Ascending aorta (tissue), 2 donors: ENCODE measurements at regions not wholly inside any gene's neighbourhood (a gene's known extent, or its start where the extent isn't known, plus 50 kb on each side); places are given as distances from the start of the nearest gene placed in this dataset.
"Not testable (repeated sequence)": the region's sequence is repeated elsewhere in the genome, so short reads cannot be mapped to it uniquely, and the experiment has no call there.

Source experiments
- DNase-seq, 2 donors: peaks; one replicate each; pipeline ENCODE4 v3.0.0-alpha.2; 2019; ENCODE audit warnings: low spot score in 2 of 2
- H3K27ac ChIP-seq, 2 donors: fragments of 200-600 bp; sonication (generic); one replicate each; pipeline ENCODE4 v1.5.1; 2016 to 2017; ENCODE audit warnings: mild to moderate bottlenecking in 1 of 2
- H3K27me3 ChIP-seq: fragments of 200-600 bp; sonication (generic); one replicate; pipeline ENCODE4 v1.5.1; 2017
- H3K36me3 ChIP-seq, 2 donors: fragments of 200-600 bp; sonication (generic); one replicate each; pipeline ENCODE4 v1.5.1; 2016
- H3K4me1 ChIP-seq, 2 donors: fragments of 200-600 bp; sonication (generic); one replicate each; pipeline ENCODE4 v1.5.1; 2016 to 2017; ENCODE audit warnings: mild to moderate bottlenecking in 1 of 2
- H3K4me3 ChIP-seq, 2 donors: fragments of 200-600 bp; sonication (generic); one replicate each; pipeline ENCODE4 v1.5.1; 2016 to 2017; ENCODE audit warnings: mild to moderate bottlenecking in 1 of 2
- H3K9me3 ChIP-seq, 2 donors: fragments of 200-600 bp; sonication (generic); one replicate each; pipeline ENCODE4 v1.5.1; 2016
- CTCF ChIP-seq, 3 experiments: fragments of 200-600 bp in 2 of 3; fragments of 450-650 bp in 1 of 3; sonication (generic) in 2 of 3; IDR thresholded peaks; one replicate each; pipeline ENCODE4 v1.5.1; 2016 to 2019; ENCODE audit warnings: antibody characterized with exemption in 3 of 3, mild to moderate bottlenecking in 1 of 3, moderate library complexity in 1 of 3
- intact Hi-C: fragments of 100-400 bp; cut with DNase I; formaldehyde crosslinking; loops from one replicate; pipeline ENCODE4 v1.15.1; 2023

GRCh38 chr17:83010206-83011200, 68.9 kb upstream of the METRNL start:
- Histone ChIP-seq H3K27me3 (no peaks in the 10 kb centered on the region), H3K27ac (no peak overlapping the region), H3K4me3 (no peak overlapping the region), H3K4me1 (no peaks in the 10 kb centered on the region), H3K36me3 (peaks cover 0 to 4% of the 10 kb centered on the region in 2 donors), H3K9me3 (no peaks in the 10 kb centered on the region)
- no peak for TF ChIP-seq CTCF (IDR thresholded peaks at IDR 0.05)
- DNase-seq, result no peak
- intact Hi-C loops, result loop anchor here (10.0 kb wide), 1 partner anchor 216 kb away; no protein-coding TSS in a partner anchor

GRCh38 chr17:83011676-83012075, 67.7 kb upstream of the METRNL start:
- H3K4me3 ChIP-seq, H3K4me1 ChIP-seq, DNase-seq, H3K27me3 ChIP-seq, H3K9me3 ChIP-seq, H3K36me3 ChIP-seq, H3K27ac ChIP-seq: not testable (repeated sequence)
- intact Hi-C loops, result loop anchor here (10.0 kb wide), 1 partner anchor 217 kb away; no protein-coding TSS in a partner anchor

- intact Hi-C loops, result loop anchor here (10.0 kb wide), 1 partner anchor 217 kb away; no protein-coding TSS in a partner anchor
- no peak for DNase-seq
Measured at GRCh38 chr17:83012200-83012785, 67.1 kb upstream of the METRNL start.

DNA sequence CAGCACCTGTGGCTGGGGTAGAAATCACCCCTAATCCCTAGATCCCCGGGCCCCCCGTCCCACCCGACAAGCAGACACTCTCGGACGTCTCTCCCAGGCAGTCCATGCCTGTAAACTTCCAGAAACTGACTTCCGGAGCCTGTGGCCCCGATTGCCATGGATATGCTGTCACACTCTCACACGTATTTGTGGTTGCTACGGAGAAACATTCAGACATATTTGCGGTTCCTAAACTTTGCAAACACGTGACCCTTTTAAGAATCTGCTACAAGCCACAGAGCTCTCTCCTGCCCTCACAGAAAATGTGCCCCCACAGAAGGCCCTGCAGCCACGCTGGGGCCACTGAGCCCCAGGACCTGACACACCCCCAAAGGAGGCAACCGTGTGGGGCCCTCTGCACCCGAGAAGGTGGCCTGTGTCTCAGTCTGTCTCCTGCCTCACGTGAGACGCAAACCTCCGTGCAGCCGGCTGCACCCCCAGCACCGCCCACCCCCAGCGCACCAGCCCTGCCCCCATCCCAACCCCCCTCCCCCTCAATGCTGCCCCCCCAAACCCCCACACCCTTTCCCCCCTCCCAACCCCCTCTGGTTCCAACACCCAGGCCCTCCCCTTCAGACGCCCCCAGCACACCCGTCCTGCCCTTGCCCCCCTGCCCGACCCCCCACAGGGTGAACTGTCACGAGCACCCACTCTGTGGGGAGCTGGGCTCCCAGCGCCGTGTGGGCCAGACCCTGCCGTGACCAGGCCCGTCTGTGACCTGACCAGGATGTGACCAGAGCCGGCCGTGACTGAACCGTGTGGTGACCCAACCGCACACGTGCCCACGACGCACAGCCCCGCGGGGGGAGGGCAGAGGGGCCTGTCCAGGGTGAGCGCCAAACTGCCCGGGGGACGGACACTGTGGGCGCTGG, 66.3 kb upstream of the METRNL start:
- DNase-seq, result no peak
- no peak for TF ChIP-seq CTCF (IDR thresholded peaks at IDR 0.05)
- Histone ChIP-seq H3K4me1 (no peaks in the 10 kb centered on the region), H3K27me3 (no peaks in the 10 kb centered on the region), H3K27ac (no peak overlapping the region), H3K36me3 (no peaks in the 10 kb centered on the region), H3K9me3 (no peaks in the 10 kb centered on the region), H3K4me3 (no peak overlapping the region)
- intact Hi-C loops, result loop anchor here (10.0 kb wide), 1 partner anchor 218 kb away; no protein-coding TSS in a partner anchor

More at GRCh38 chr17:83012200-83012785, 67.1 kb upstream of the METRNL start:
- H3K36me3 ChIP-seq, result no peaks in the 10 kb centered on the region
- H3K9me3 ChIP-seq, result no peaks in the 10 kb centered on the region
- H3K4me3 ChIP-seq, result no peak overlapping the region
- H3K27ac ChIP-seq, result no peak overlapping the region
- no peaks in the 10 kb centered on the region for H3K4me1 ChIP-seq
- no peaks in the 10 kb centered on the region for H3K27me3 ChIP-seq
- no peak for TF ChIP-seq CTCF (IDR thresholded peaks at IDR 0.05)

GRCh38 chr17:83013779-83014117, 65.7 kb upstream of the METRNL start:
- no peak for TF ChIP-seq CTCF (IDR thresholded peaks at IDR 0.05)
- no peak overlapping the region for H3K4me3 ChIP-seq
- no peaks in the 10 kb centered on the region for H3K9me3 ChIP-seq
- intact Hi-C loops, result loop anchor here (10.0 kb wide), 1 partner anchor 219 kb away; no protein-coding TSS in a partner anchor
- no peaks in the 10 kb centered on the region for H3K4me1 ChIP-seq
- no peaks in the 10 kb centered on the region for H3K27me3 ChIP-seq
- H3K27ac ChIP-seq, result no peak overlapping the region
- DNase-seq, result no peak
- no peaks in the 10 kb centered on the region for H3K36me3 ChIP-seq
